ENCODE measurements at regions not wholly inside any gene's neighbourhood (a gene's known extent, or its start where the extent isn't known, plus 50 kb on each side); places are given as distances from the start of the nearest gene placed in this dataset.
"Not testable (repeated sequence)": the region's sequence is repeated elsewhere in the genome, so short reads cannot be mapped to it uniquely, and the experiment has no call there.

GRCh38 chrX:115402299-115402698 lies 112.8 kb downstream of the LUZP4 start:
- no peak for DNase-seq (ENCODE audit: low read depth in 2 of 2)

GRCh38 chrX:115408771-115409400 lies 119.4 kb downstream of the LUZP4 start:
- no peak for DNase-seq (ENCODE audit: low read depth in 2 of 2)

- DNase-seq (ENCODE audit: low read depth in 2 of 2), result no peak
Measured at GRCh38 chrX:115409551-115409950, 120.0 kb downstream of the LUZP4 start.

GRCh38 chrX:115410731-115411428 lies 121.4 kb downstream of the LUZP4 start:
- DNase-seq (ENCODE audit: low read depth in 2 of 2), result no peak

- DNase-seq (ENCODE audit: low read depth in 2 of 2), result no peak
Measured at GRCh38 chrX:115413246-115413878, 123.8 kb downstream of the LUZP4 start.

- DNase-seq (ENCODE audit: low read depth in 2 of 2), result no peak
Measured at GRCh38 chrX:115419069-115419468, 129.6 kb downstream of the LUZP4 start.

- DNase-seq (ENCODE audit: low read depth in 2 of 2), result no peak
Measured at GRCh38 chrX:115423086-115423485, 133.6 kb downstream of the LUZP4 start.

- DNase-seq (ENCODE audit: low read depth in 2 of 2), result no peak
Measured at GRCh38 chrX:115425359-115425758, 135.6 kb upstream of the PLS3 start.

GRCh38 chrX:115427861-115428410 lies 133.0 kb upstream of the PLS3 start:
- DNase-seq (ENCODE audit: low read depth in 2 of 2), result no peak

GRCh38 chrX:115434834-115435233 lies 126.1 kb upstream of the PLS3 start:
- not testable (repeated sequence) for DNase-seq (ENCODE audit: low read depth in 2 of 2)

- DNase-seq (ENCODE audit: low read depth in 2 of 2), result no peak
Measured at GRCh38 chrX:115437841-115438595, 123.0 kb upstream of the PLS3 start.

- no peak for DNase-seq (ENCODE audit: low read depth in 2 of 2)
Measured at GRCh38 chrX:115448146-115448545, 112.8 kb upstream of the PLS3 start.

- DNase-seq (ENCODE audit: low read depth in 2 of 2), result no peak
Measured at GRCh38 chrX:115449742-115450141, 111.2 kb upstream of the PLS3 start.

- DNase-seq (ENCODE audit: low read depth in 2 of 2), result no peak
Measured at GRCh38 chrX:115452251-115452650, 108.7 kb upstream of the PLS3 start.

- peak in 1 of 2 experiments; percentile 38 for DNase-seq (ENCODE audit: low read depth in 2 of 2)
Measured at GRCh38 chrX:115459883-115460880, 100.8 kb upstream of the PLS3 start.

GRCh38 chrX:115462406-115462805 lies 98.6 kb upstream of the PLS3 start:
- DNase-seq (ENCODE audit: low read depth in 2 of 2), result no peak

- DNase-seq (ENCODE audit: low read depth in 2 of 2), result no peak
Measured at GRCh38 chrX:115467961-115468360, 93.0 kb upstream of the PLS3 start.

- DNase-seq (ENCODE audit: low read depth in 2 of 2), result no peak
Measured at GRCh38 chrX:115472131-115472530, 88.8 kb upstream of the PLS3 start.

GRCh38 chrX:115486510-115486909 lies 74.5 kb upstream of the PLS3 start:
- no peak for DNase-seq (ENCODE audit: low read depth in 2 of 2)

GRCh38 chrX:115487608-115488007 lies 73.4 kb upstream of the PLS3 start:
- no peak for DNase-seq (ENCODE audit: low read depth in 2 of 2)

- no peak for DNase-seq (ENCODE audit: low read depth in 2 of 2)
Measured at GRCh38 chrX:115490814-115491213, 70.2 kb upstream of the PLS3 start.
